ENCODE measurements at regions not wholly inside any gene's neighbourhood (a gene's known extent, or its start where the extent isn't known, plus 50 kb on each side); places are given as distances from the start of the nearest gene placed in this dataset.

DNA sequence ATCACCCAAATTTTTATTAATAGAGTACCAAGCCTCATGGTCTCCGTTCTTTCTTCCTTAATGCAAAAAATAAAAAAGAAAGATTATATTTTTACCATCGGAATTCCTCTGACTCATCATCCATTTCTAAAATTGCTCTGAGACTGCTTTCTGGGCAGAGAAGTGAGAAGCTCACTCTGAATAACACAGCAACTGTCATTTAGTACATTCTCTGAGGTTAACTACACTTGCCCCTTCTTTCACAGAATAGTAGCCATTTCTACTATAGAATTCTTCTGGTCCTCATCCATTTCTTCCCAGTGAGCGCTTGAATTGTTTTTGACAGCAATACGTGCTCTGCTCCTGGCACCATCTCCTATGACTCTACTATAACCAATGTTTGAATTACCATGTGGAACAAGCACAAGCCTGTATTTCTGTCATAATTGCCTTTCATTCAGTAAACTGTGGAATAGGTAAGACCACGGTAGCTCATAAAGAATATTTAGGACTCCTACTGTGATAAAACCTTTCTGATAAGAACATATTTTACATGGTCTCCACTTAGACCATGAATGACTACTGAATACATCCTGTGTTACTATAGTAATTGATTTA is 435.5 kb upstream of the NRSN1 start:
- no peak for DNase-seq (ENCODE audit: low spot score)
- ChIA-PET POLR2A (no interaction called here), CTCF (no interaction called here)
- Mint-ChIP-seq H3K36me3 (no peaks in the 10 kb centered on the region), H3K4me1 (peaks cover 5% of the 10 kb centered on the region; the same call in 1 of the 2 replicates), H3K27me3 (ENCODE audit: low read depth) (no peaks in the 10 kb centered on the region), H3K9me3 (no peaks in the 10 kb centered on the region), H3K4me3 (no peak overlapping the region), H3K27ac (no peak overlapping the region)
- ATAC-seq, result no peak
- TF ChIP-seq ZNF423 (CRISPR knock-in tag; IDR thresholded peaks at IDR 0.05) (no peak), FOXP4 (CRISPR knock-in tag; IDR thresholded peaks at IDR 0.05) (no peak), ZNF232 (CRISPR knock-in tag; IDR thresholded peaks at IDR 0.05) (no peak), HMGA2 (CRISPR knock-in tag; IDR thresholded peaks at IDR 0.05) (no peak), FOXK1 (CRISPR knock-in tag; IDR thresholded peaks at IDR 0.05) (no peak), TEAD4 (CRISPR knock-in tag; IDR thresholded peaks at IDR 0.05) (no peak), NFATC4 (CRISPR knock-in tag; IDR thresholded peaks at IDR 0.05) (no peak)

GRCh38 chr6:23692184-23692583 is 433.8 kb upstream of the NRSN1 start:
- TF ChIP-seq ATF1 (CRISPR knock-in tag; IDR thresholded peaks at IDR 0.05), result no peak
- TF ChIP-seq E2F5 (CRISPR knock-in tag; IDR thresholded peaks at IDR 0.05), result no peak
- TF ChIP-seq NFE2L1 (CRISPR knock-in tag; IDR thresholded peaks at IDR 0.05), result no peak
- TF ChIP-seq ELF4 (CRISPR knock-in tag; IDR thresholded peaks at IDR 0.05; ENCODE audit: low read depth), result no peak
- TF ChIP-seq ESRRA (CRISPR knock-in tag; IDR thresholded peaks at IDR 0.05; ENCODE audit: borderline replicate concordance), result no peak
- TF ChIP-seq, protein P1, sequence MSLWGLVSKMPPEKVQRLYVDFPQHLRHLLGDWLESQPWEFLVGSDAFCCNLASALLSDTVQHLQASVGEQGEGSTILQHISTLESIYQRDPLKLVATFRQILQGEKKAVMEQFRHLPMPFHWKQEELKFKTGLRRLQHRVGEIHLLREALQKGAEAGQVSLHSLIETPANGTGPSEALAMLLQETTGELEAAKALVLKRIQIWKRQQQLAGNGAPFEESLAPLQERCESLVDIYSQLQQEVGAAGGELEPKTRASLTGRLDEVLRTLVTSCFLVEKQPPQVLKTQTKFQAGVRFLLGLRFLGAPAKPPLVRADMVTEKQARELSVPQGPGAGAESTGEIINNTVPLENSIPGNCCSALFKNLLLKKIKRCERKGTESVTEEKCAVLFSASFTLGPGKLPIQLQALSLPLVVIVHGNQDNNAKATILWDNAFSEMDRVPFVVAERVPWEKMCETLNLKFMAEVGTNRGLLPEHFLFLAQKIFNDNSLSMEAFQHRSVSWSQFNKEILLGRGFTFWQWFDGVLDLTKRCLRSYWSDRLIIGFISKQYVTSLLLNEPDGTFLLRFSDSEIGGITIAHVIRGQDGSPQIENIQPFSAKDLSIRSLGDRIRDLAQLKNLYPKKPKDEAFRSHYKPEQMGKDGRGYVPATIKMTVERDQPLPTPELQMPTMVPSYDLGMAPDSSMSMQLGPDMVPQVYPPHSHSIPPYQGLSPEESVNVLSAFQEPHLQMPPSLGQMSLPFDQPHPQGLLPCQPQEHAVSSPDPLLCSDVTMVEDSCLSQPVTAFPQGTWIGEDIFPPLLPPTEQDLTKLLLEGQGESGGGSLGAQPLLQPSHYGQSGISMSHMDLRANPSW (CRISPR knock-in tag; conservative IDR thresholded peaks at IDR 0.05; ENCODE audit: low read depth), result no peak
- TF ChIP-seq CDX4 (CRISPR knock-in tag; IDR thresholded peaks at IDR 0.05; ENCODE audit: borderline replicate concordance), result no peak
- TF ChIP-seq TP53 (CRISPR knock-in tag; IDR thresholded peaks at IDR 0.05), result no peak
- no peak for TF ChIP-seq IRF2 (CRISPR knock-in tag; IDR thresholded peaks at IDR 0.05; ENCODE audit: borderline replicate concordance, low read depth)
- no peak for TF ChIP-seq ZBTB21 (CRISPR knock-in tag; IDR thresholded peaks at IDR 0.05; ENCODE audit: borderline replicate concordance)
- TF ChIP-seq ZNF416 (CRISPR knock-in tag; IDR thresholded peaks at IDR 0.05), result no peak
- no peak for TF ChIP-seq CREM (CRISPR knock-in tag; IDR thresholded peaks at IDR 0.05)
- Mint-ChIP-seq H3K36me3 (no peaks in the 10 kb centered on the region), H3K4me1 (peaks cover 5% of the 10 kb centered on the region; the same call in 1 of the 2 replicates), H3K4me3 (no peak overlapping the region), H3K27ac (no peak overlapping the region), H3K27me3 (ENCODE audit: low read depth) (no peaks in the 10 kb centered on the region), H3K9me3 (no peaks in the 10 kb centered on the region)
- DNase-seq (ENCODE audit: low spot score) (no peak), ATAC-seq (no peak)
- CTCF ChIA-PET, result no interaction called here
- POLR2A ChIA-PET, result no interaction called here
